ENCODE measurements at regions not wholly inside any gene's neighbourhood (a gene's known extent, or its start where the extent isn't known, plus 50 kb on each side); places are given as distances from the start of the nearest gene placed in this dataset.

DNA sequence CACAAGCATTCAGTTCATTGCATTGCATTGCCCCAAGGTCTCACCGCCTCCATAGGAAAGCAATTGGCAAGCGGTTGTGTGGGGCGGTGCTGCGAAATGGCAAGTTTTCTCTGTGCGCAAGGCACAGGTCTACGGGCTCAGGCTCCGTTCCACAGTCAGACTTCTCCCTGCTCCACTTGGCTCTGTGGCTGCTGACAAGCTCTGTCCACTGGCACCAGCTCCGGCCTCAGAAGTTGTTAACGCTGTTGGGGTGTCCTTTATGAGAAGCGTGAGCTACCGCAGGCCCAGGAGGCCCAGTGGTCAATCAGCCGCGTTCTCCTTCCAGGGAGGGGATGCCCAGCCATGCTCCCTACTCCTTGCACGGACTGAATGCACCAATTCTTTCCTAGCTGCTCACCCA is 87.0 kb upstream of the GATA6 start:
- TF ChIP-seq, protein P1, sequence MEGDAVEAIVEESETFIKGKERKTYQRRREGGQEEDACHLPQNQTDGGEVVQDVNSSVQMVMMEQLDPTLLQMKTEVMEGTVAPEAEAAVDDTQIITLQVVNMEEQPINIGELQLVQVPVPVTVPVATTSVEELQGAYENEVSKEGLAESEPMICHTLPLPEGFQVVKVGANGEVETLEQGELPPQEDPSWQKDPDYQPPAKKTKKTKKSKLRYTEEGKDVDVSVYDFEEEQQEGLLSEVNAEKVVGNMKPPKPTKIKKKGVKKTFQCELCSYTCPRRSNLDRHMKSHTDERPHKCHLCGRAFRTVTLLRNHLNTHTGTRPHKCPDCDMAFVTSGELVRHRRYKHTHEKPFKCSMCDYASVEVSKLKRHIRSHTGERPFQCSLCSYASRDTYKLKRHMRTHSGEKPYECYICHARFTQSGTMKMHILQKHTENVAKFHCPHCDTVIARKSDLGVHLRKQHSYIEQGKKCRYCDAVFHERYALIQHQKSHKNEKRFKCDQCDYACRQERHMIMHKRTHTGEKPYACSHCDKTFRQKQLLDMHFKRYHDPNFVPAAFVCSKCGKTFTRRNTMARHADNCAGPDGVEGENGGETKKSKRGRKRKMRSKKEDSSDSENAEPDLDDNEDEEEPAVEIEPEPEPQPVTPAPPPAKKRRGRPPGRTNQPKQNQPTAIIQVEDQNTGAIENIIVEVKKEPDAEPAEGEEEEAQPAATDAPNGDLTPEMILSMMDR (IDR thresholded peaks at IDR 0.05): no peak
- TF ChIP-seq POLR2AphosphoS5 (IDR thresholded peaks at IDR 0.05; ENCODE audit: low read depth, low read length) (no peak), TCF7L2 (IDR thresholded peaks at IDR 0.05; ENCODE audit: low read depth, low read length) (no peak), SIN3A (IDR thresholded peaks at IDR 0.05; ENCODE audit: borderline replicate concordance, insufficient read depth, low read depth, low read length) (no peak)
- TF ChIP-seq, protein P2, sequence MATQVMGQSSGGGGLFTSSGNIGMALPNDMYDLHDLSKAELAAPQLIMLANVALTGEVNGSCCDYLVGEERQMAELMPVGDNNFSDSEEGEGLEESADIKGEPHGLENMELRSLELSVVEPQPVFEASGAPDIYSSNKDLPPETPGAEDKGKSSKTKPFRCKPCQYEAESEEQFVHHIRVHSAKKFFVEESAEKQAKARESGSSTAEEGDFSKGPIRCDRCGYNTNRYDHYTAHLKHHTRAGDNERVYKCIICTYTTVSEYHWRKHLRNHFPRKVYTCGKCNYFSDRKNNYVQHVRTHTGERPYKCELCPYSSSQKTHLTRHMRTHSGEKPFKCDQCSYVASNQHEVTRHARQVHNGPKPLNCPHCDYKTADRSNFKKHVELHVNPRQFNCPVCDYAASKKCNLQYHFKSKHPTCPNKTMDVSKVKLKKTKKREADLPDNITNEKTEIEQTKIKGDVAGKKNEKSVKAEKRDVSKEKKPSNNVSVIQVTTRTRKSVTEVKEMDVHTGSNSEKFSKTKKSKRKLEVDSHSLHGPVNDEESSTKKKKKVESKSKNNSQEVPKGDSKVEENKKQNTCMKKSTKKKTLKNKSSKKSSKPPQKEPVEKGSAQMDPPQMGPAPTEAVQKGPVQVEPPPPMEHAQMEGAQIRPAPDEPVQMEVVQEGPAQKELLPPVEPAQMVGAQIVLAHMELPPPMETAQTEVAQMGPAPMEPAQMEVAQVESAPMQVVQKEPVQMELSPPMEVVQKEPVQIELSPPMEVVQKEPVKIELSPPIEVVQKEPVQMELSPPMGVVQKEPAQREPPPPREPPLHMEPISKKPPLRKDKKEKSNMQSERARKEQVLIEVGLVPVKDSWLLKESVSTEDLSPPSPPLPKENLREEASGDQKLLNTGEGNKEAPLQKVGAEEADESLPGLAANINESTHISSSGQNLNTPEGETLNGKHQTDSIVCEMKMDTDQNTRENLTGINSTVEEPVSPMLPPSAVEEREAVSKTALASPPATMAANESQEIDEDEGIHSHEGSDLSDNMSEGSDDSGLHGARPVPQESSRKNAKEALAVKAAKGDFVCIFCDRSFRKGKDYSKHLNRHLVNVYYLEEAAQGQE (IDR thresholded peaks at IDR 0.05; ENCODE audit: insufficient read depth in 1 of 2, low read depth in 2 of 2, low read length in 1 of 2): no peak

Data from Panc1 (cell line).